ENCODE measurements at regions not wholly inside any gene's neighbourhood (a gene's known extent, or its start where the extent isn't known, plus 50 kb on each side); places are given as distances from the start of the nearest gene placed in this dataset.
A peak's percentile ranks its signal among the peaks of the same experiment; 100 is the strongest.

GRCh38 chr7:17554341-17555015, 256.0 kb downstream of the AHR start:
- no peaks in the 10 kb centered on the region for H3K36me3 ChIP-seq (replicated peaks; ENCODE audit: insufficient read depth, low read length)
- H3K4me1 ChIP-seq (ENCODE audit: low read length) = 0 out of 2 replicates have a peak, but pooled peaks cover 4% of the 10 kb centered on the region
- H2AFZ ChIP-seq (ENCODE audit: low read length) = no peak overlapping the region
- no peak overlapping the region for H3K9ac ChIP-seq (ENCODE audit: low read length)
- H3K4me3 ChIP-seq (ENCODE audit: low read length) = no peak overlapping the region
- H3F3A ChIP-seq (ENCODE audit: insufficient read depth, low read length) = no peaks in the 10 kb centered on the region
- no peaks in the 10 kb centered on the region for H3K27me3 ChIP-seq (replicated peaks; ENCODE audit: insufficient read depth, low read length)
- H3K9me3 ChIP-seq (replicated peaks; ENCODE audit: insufficient read depth, low read length) = no peaks in the 10 kb centered on the region
- no peaks in the 10 kb centered on the region for H4K20me1 ChIP-seq (ENCODE audit: insufficient read depth, low read length)
- H3K27ac ChIP-seq (ENCODE audit: low read length) = no peak overlapping the region
- H3K4me2 ChIP-seq (ENCODE audit: low read depth, low read length) = no peak overlapping the region
- no peaks in the 10 kb centered on the region for H3K79me2 ChIP-seq (ENCODE audit: low read length)
- TF ChIP-seq EZH2 (optimal IDR thresholded peaks at IDR 0.05; ENCODE audit: low read depth, low read length) (no peak), CTCF (IDR thresholded peaks at IDR 0.05; ENCODE audit: low read length) (no peak), EZH2phosphoT487 (IDR thresholded peaks at IDR 0.05; ENCODE audit: low read length) (no peak)
- no peak for DNase-seq
- no peaks in the 10 kb centered on the region for H3K9me2 ChIP-seq (replicated peaks; ENCODE audit: insufficient read depth, low read length)

GRCh38 chr7:17556247-17556956, 257.9 kb downstream of the AHR start:
- H3K9ac ChIP-seq (ENCODE audit: low read length) = no peak overlapping the region
- no peaks in the 10 kb centered on the region for H3K79me2 ChIP-seq (ENCODE audit: low read length)
- no peaks in the 10 kb centered on the region for H3K36me3 ChIP-seq (replicated peaks; ENCODE audit: insufficient read depth, low read length)
- H3K4me3 ChIP-seq (ENCODE audit: low read length) = no peak overlapping the region
- 0 out of 2 replicates have a peak, but pooled peaks cover 4% of the 10 kb centered on the region for H3K4me1 ChIP-seq (ENCODE audit: low read length)
- no peaks in the 10 kb centered on the region for H4K20me1 ChIP-seq (ENCODE audit: insufficient read depth, low read length)
- no peak for TF ChIP-seq EZH2 (optimal IDR thresholded peaks at IDR 0.05; ENCODE audit: low read depth, low read length)
- H3K27me3 ChIP-seq (replicated peaks; ENCODE audit: insufficient read depth, low read length) = no peaks in the 10 kb centered on the region
- no peaks in the 10 kb centered on the region for H3K9me3 ChIP-seq (replicated peaks; ENCODE audit: insufficient read depth, low read length)
- H3K27ac ChIP-seq (ENCODE audit: low read length) = no peak overlapping the region
- no peaks in the 10 kb centered on the region for H3F3A ChIP-seq (ENCODE audit: insufficient read depth, low read length)
- no peak overlapping the region for H2AFZ ChIP-seq (ENCODE audit: low read length)
- H3K9me2 ChIP-seq (replicated peaks; ENCODE audit: insufficient read depth, low read length) = no peaks in the 10 kb centered on the region
- H3K4me2 ChIP-seq (ENCODE audit: low read depth, low read length) = no peak overlapping the region
- peak; percentile 37 for DNase-seq

GRCh38 chr7:17557251-17557671, 258.8 kb downstream of the AHR start:
- no peak overlapping the region for H3K4me2 ChIP-seq (ENCODE audit: low read depth, low read length)
- H3K79me2 ChIP-seq (ENCODE audit: low read length) = no peaks in the 10 kb centered on the region
- TF ChIP-seq EZH2 (optimal IDR thresholded peaks at IDR 0.05; ENCODE audit: low read depth, low read length) (no peak), EZH2phosphoT487 (IDR thresholded peaks at IDR 0.05; ENCODE audit: low read length) (no peak), CTCF (IDR thresholded peaks at IDR 0.05; ENCODE audit: low read length) (no peak)
- H3K36me3 ChIP-seq (replicated peaks; ENCODE audit: insufficient read depth, low read length) = no peaks in the 10 kb centered on the region
- no peak overlapping the region for H2AFZ ChIP-seq (ENCODE audit: low read length)
- H3K9me3 ChIP-seq (replicated peaks; ENCODE audit: insufficient read depth, low read length) = no peaks in the 10 kb centered on the region
- H3K9ac ChIP-seq (ENCODE audit: low read length) = no peak overlapping the region
- H3K27ac ChIP-seq (ENCODE audit: low read length) = no peak overlapping the region
- 0 out of 2 replicates have a peak, but pooled peaks cover 4% of the 10 kb centered on the region for H3K4me1 ChIP-seq (ENCODE audit: low read length)
- H3F3A ChIP-seq (ENCODE audit: insufficient read depth, low read length) = no peaks in the 10 kb centered on the region
- no peaks in the 10 kb centered on the region for H4K20me1 ChIP-seq (ENCODE audit: insufficient read depth, low read length)
- no peaks in the 10 kb centered on the region for H3K9me2 ChIP-seq (replicated peaks; ENCODE audit: insufficient read depth, low read length)
- DNase-seq = no peak
- no peaks in the 10 kb centered on the region for H3K27me3 ChIP-seq (replicated peaks; ENCODE audit: insufficient read depth, low read length)
- H3K4me3 ChIP-seq (ENCODE audit: low read length) = no peak overlapping the region

GRCh38 chr7:17558135-17558534, 259.7 kb downstream of the AHR start:
- no peaks in the 10 kb centered on the region for H3K79me2 ChIP-seq (ENCODE audit: low read length)
- TF ChIP-seq CTCF (IDR thresholded peaks at IDR 0.05; ENCODE audit: low read length) (no peak), EZH2phosphoT487 (IDR thresholded peaks at IDR 0.05; ENCODE audit: low read length) (no peak), EZH2 (optimal IDR thresholded peaks at IDR 0.05; ENCODE audit: low read depth, low read length) (no peak)
- DNase-seq = no peak
- H3K9me3 ChIP-seq (replicated peaks; ENCODE audit: insufficient read depth, low read length) = no peaks in the 10 kb centered on the region
- no peak overlapping the region for H3K27ac ChIP-seq (ENCODE audit: low read length)
- H2AFZ ChIP-seq (ENCODE audit: low read length) = no peak overlapping the region
- H3K9me2 ChIP-seq (replicated peaks; ENCODE audit: insufficient read depth, low read length) = no peaks in the 10 kb centered on the region
- 0 out of 2 replicates have a peak, but pooled peaks cover 4% of the 10 kb centered on the region for H3K4me1 ChIP-seq (ENCODE audit: low read length)
- no peak overlapping the region for H3K9ac ChIP-seq (ENCODE audit: low read length)
- no peak overlapping the region for H3K4me2 ChIP-seq (ENCODE audit: low read depth, low read length)
- H3K4me3 ChIP-seq (ENCODE audit: low read length) = no peak overlapping the region
- no peaks in the 10 kb centered on the region for H3K27me3 ChIP-seq (replicated peaks; ENCODE audit: insufficient read depth, low read length)
- no peaks in the 10 kb centered on the region for H4K20me1 ChIP-seq (ENCODE audit: insufficient read depth, low read length)
- H3F3A ChIP-seq (ENCODE audit: insufficient read depth, low read length) = no peaks in the 10 kb centered on the region
- H3K36me3 ChIP-seq (replicated peaks; ENCODE audit: insufficient read depth, low read length) = no peaks in the 10 kb centered on the region

All from MM.1S (cell line).